Esophagus squamous epithelium (tissue), 4 donors: ENCODE measurements at regions not wholly inside any gene's neighbourhood (a gene's known extent, or its start where the extent isn't known, plus 50 kb on each side); places are given as distances from the start of the nearest gene placed in this dataset.

Source experiments
- CTCF ChIP-seq, 6 experiments: fragments of 450-650 bp in 4 of 6; fragments of 200-600 bp in 2 of 6; sonication (generic) in 2 of 6; IDR thresholded peaks; one replicate each; pipeline ENCODE4 v1.5.1; 2016 to 2019; ENCODE audit warnings: antibody characterized with exemption in 6 of 6, mild to moderate bottlenecking in 4 of 6, moderate library complexity in 4 of 6
- POLR2A ChIP-seq, 4 donors: fragments of 450-650 bp; IDR thresholded peaks; one replicate each; pipeline ENCODE4 v1.6.1; 2017; ENCODE audit warnings: antibody characterized with exemption in 4 of 4, mild to moderate bottlenecking in 4 of 4, moderate library complexity in 3 of 4

GRCh38 chr18:24678107-24678506 lies 217.7 kb downstream of the HRH4 start:
- no peak for TF ChIP-seq POLR2A (IDR thresholded peaks at IDR 0.05)
- no peak for TF ChIP-seq CTCF (IDR thresholded peaks at IDR 0.05)
